ENCODE measurements at regions not wholly inside any gene's neighbourhood (a gene's known extent, or its start where the extent isn't known, plus 50 kb on each side); places are given as distances from the start of the nearest gene placed in this dataset.
A peak's percentile ranks its signal among the peaks of the same experiment; 100 is the strongest.
"Not testable (repeated sequence)": the region's sequence is repeated elsewhere in the genome, so short reads cannot be mapped to it uniquely, and the experiment has no call there.

DNA sequence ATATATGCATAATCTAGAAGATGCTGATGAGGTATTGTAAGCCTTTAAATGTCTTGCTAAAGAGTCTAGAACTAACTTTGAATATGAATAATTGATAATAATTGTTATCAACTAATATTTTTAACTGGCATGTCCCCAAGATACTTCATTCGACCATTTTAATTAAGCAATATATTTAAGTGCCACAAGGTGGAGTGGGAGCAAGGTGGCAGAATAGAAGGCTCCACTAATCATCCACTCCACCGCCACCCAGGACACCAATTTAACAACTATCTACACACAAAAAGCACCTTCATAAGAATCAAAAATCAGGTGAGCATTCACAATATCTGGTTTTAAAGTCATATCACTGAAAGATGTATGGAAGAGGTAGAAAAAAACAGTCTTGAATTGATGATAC, 409.6 kb downstream of the SEC23A start:
- no peak for DNase-seq

DNA sequence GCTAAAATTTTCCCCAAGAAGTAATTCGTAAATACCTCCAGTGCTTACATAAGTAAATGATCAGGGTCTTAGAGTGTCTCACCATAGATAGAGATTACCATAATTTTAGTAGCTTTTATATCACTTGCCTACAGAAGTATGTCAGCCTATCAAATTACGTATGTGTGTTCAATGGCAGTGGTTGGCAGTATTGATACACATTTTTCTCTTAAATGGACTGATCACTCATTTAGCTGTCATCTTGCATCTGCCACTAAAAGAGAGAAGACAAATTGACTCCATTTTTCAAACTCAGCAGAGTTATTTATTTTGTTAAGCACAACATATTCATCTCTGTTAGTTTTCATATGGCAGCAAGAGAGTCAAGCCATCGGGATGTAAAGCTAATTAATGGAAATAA, 413.1 kb upstream of the CLEC14A start:
- DNase-seq, result peak; percentile 17

DNA sequence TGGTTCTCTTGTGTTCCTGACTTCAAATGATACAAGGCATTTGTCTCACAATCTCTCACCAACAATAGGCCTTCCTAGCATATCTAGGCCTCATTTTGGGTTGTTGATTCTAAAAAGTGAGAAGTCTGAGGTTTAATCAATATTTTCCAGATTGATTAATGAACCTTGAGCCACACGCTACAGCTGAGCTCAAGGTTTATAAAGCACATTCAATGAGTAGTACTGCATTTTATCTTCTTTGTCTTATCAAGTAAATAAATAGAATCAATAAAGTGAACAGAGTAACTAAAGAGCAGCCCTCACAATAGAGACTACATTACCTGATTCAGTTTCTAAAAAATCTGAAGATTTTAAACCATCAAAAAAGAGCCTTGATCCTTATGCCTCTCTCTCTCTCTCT, 407.5 kb upstream of the CLEC14A start:
- no peak for DNase-seq

DNA sequence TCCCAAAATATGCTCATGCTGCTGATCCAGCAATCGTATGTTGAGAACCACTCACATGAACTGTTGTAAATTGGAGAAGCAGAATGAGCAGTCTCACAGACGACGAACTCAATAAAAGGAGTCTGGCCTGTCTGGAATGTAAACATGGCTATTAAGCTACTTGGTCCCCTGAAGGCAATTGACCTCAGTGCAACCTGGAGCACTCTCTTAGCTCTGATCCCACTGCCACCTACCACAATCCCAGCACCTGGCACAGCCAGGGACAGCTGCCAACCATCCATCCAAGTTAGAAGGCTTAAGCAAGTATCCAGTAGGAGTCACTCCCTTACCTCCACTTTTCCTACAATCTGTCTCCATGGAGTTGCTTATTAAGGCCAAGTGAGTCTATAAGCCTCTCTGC, 406.9 kb upstream of the CLEC14A start:
- DNase-seq, result peak; percentile 92

DNA sequence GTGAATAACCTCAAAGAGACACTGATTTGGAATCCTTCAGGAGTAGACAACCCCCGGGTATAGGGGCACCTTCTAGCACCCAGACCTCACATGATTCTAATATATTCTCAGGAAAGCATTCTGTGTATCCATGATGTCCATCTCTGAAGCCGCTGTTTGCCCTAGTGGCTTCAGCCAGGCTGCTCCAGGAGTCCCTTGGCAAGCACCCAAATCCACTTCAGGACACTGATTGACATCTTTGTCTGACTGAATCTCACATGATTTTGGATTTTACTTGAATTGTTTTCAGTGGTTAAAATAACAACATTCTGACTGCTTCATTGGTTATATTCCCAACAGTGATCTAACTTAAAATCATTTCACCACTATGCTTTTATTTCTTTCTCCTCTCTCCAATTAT, 390.5 kb upstream of the CLEC14A start:
- DNase-seq, result peak; percentile 17

DNA sequence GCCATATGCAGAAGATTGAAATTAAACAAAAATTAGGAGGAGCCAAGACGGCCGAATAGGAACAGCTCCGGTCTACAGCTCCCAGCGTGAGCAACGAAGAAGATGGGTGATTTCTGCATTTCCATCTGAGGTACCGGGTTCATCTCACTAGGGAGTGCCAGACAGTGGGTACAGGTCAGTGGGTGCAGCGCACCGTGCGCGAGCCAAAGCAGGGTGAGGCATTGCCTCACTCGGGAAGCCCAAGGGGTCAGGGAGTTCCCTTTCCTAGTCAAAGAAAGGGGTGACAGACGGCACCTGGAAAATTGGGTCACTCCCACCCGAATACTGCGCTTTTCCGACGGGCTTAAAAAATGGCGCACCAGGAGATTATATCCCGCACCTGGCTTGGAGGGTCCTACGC, 379.0 kb upstream of the CLEC14A start:
- not testable (repeated sequence) for DNase-seq

DNA sequence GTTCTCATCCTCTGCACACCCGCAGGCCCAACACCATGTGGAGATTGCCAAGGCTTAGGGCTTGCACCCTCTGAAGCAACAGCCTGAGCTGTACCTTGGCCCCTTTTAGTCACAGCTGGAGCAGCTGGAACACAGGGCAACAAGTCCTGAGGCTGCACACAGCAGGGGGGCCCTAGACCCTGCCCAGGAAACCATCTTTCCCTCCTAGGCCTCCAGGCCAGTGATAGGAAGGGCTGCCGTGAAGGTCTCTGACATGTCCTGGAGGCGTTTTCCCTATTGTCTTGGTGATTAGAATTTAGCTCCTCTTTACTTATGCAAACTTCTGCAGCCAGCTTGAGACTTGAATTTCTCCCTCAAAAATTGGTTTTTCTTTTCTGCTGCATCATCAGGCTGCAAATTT, 373.5 kb upstream of the CLEC14A start:
- no peak for DNase-seq

DNA sequence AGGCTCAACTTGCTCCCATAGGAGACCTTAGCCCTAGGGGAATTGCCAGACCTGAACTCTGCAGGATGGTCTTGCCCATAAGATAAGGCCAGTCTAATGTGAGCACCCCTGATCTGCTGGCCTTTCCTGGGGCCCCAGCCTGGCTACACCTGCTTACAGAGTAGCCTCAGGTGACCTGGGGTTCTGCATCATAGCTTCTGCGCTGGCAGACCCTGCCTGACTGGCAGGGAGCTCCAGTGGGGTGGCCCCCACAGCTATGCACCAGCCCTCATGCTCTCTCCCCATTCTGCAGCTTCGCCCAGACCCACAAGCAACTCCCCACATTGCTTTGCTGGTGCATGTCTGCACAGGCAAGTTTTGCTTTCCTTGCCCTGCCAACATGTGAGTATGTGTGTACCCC, 371.3 kb upstream of the CLEC14A start:
- DNase-seq, result no peak

DNA sequence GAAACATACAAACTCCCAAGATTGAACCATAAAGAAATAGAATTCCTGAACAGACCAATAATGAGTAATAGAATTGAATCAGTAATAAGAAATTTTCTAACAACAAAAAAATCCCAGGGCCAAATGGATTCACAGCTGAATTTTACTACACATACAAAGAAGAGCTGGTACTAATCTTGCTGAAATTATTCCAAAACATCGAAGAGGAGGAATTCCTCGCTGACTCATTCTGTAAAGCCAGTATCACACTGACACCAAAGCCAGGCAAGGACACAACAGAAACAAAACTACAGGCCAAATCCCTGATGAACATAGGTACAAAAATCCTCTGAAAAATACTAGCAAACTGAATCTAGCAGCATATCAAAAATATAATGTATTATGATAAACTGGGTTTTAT, 367.8 kb upstream of the CLEC14A start:
- no peak for DNase-seq

DNA sequence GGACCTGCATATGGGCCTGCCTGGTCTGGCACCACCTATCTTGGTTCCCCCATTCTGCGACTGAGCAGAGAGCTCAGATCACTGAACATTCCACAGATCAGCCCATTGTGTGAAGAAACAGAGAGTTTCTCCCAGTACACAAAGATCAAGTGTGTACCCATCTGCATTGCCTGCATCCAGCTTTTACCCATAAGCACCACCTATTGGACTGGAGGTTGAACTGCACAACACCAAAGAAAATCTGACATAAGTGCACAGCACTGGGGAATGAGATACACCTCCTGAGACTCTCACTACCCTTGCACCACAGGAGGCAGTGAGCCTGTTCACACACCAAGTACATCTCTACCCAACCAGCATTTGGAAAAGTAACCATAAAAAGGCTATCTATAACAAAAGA, 362.6 kb upstream of the CLEC14A start:
- peak; percentile 24 for DNase-seq

DNA sequence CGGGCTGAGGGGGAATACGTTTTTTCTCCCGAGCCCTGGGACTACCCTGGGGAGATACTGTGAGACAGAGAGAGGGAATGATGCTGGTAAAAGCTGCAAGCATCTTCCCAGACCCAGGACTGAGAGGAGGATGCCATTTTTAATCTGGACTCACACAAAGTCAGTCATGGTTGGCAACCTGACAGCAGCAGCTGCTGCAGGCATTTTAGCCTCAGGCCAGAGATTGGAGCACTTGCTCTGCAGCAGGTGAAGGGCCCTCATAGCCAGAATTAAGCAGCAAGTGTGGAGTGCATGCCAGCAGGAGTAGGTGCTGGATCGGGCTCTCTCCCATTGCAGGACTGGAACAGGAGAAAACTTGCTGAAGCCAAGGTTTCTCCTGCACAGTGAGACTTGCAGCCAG, 361.1 kb upstream of the CLEC14A start:
- peak; percentile 83 for DNase-seq

DNA sequence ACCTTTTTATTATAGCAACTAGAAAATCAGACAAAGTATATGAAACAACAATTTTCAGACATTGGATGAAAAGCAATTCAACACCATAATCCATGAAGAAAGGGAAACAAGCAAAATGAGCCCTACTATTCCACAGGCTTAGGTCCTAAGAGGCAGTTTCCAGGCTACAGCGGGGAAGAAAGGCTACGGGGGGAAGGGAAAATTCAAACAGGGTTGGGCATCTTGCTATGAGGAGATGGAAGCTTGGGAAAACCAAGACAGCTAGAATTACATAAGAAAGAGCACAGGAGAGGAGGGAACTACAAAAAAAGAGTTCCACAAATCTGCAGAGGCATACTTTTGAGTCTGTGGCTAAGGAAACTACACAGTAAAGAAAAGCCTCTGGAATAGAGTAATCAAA, 356.0 kb upstream of the CLEC14A start:
- DNase-seq, result no peak

DNA sequence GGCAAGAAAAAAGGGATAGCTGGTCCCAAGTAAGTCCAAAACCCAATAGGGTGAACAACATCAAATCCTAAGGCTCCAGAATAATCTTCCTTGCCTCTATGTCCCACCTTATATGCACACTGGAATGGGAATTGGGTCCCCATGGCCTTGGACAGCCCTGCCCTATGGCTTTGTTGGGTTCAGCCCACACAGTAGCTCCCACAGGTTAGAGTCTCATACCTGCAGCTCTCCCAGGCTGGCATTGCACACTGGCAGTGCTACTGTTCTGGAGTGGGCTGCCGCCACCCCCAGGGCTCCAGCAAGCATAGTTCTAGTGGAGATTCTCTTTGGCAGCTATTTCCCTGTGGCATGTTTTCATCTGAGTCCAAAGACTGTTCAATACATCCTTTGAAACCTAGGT, 352.4 kb upstream of the CLEC14A start:
- DNase-seq, result no peak

DNA sequence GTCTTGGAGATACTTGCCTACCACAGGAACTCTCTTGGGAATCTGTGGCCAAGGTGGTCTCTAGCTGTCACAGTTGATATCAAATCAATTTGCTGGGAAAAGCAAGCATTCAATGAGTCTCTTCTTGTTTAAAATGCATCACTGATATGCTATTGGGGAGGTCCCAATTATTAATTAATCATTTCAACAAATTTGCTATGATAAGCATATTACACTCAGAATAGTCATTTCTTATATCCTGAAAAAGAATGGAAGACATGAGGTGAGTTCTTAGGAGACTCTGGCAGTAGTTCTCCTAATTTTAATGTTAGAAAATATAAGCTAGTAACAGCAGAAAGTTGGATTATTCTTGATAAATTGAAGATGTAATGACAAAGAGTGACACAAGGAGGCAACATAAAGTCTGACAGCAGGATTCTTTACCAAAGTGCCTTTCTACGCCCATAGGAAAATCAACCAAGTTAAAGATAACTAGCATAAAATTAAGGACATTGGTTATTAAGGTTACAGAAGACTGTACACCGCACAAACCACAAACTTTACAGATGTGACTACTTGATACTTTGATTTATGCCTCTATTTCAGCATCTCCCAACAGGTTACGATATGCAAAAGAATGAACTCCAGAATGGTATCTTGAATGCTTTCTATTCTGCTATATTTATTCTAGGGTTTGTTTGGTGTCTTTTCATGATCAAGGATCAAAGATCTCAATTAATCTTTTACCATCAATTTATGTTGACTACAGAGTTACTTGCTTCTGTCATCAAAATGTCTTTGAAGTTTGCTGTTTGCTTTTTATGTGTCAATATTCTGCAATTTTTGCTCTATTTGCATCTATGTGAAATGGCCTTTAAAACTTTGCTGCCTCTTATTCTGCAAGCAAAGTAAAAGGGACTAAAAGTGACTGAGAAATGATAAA, 349.6 kb upstream of the CLEC14A start:
- DNase-seq, result peak; percentile 4

DNA sequence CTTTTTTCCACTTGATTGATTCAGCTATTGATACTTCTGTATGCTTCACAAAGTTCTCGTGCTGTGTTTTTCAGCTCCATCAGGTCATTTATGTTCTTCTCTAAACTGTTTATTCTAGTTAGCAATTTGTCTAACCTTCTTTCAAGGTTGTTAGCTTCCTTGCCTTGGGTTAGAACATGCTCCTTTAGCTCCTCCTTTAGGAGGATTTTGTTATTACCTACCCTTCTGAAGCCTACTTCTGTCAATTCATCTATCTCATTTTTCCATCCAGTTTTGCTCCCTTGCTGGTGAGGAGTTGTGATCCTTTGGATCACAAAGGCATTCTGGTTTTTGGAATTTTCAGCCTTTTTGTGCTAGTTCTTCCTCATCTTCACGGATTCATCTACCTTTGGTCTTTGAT, 344.7 kb upstream of the CLEC14A start:
- peak; percentile 33 for DNase-seq

DNA sequence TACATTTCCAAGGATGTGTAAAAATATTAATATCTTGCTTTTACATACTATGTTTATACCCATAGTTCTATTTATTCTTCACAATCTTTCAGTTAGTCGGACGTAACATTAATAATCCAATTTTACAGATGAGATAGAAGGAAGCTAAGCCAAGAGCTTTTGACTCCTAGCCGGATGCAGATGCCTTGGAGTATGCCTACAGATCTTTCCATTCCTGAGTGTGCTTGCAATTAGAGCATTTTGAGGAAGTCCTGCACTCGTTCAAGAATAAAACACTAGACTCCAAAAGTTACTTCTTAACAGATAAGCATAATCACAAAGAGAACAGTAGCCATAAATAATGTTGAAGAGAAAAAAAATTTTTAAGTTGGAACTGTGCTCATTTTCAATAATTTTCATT, 337.6 kb upstream of the CLEC14A start:
- DNase-seq, result no peak

DNA sequence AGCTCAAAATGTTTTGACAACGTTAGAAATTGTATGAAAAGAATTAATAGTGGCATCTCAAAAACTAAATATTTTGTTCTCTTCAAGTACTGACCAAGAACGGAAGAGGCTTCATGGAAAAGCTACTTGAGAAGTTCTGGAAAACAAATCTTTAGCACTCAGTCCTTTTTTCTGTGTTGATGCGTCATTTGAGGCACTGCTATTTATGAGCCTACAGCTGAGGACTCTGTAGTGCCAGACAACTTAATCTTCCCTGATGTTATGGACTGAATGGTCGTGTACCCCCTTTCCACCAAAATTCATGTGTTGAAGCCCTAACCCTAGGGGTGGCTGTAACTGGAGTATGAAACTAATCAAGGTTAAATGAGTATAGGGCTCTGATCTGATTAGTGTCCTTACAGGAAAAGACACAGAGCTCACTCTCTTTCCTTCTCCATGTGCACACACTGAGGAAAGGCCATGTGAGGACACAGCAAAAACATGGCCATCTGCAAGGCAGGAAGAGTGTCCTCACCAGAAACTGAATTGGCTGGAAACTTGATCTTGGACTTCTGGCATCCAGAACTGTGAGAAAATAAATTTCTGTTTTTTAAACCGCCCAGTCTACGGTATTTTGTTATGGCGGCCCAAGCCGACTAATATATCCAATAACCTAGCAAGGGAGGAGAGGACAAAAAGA, 337.0 kb upstream of the CLEC14A start:
- DNase-seq, result no peak

DNA sequence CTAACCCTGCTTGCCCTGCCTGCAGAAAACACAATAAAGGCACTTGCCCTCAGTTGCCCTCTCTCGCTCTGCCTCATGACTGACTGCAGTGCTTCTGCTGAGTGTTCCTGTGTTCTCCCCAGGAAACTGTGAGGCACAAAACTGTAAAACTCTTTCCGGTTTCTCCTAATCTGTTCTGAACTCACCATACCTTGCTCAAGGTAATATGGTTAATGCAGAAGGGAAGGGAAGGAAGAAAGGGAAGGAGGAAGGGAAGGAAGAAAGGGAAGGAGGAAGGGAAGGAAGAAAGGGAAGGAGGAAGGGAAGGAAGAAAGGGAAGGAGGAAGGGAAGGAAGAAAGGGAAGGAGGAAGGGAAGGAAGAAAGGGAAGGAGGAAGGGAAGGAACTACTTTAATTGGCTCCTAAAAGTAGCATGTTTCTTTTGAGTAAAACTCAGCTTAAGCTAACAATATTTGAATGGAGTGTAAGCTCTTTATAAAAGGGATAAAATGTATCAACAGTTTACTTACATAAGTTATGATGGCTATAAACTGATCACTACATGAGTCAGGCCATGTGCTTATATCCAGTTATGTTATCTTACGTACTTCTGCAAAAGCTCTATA, 334.0 kb upstream of the CLEC14A start:
- DNase-seq, result no peak

DNA sequence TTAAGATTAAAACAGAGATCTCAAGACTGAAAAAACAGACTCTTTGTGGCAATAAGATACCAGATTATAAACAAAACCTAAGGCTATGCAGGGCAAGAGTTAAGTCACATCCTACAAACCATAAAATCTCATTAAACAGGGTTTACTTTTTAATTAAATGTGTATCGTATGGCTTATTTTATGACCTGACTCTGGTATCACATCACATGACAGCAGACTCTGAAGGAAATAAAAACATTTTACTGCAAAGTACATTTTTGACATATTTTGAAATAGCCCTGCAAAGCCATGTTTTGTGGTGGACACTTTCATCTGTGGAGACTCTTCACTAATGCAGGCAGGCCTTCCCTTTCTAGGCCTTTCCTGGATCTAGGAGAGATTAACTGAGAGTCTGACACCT, 327.6 kb upstream of the CLEC14A start:
- no peak for DNase-seq

DNA sequence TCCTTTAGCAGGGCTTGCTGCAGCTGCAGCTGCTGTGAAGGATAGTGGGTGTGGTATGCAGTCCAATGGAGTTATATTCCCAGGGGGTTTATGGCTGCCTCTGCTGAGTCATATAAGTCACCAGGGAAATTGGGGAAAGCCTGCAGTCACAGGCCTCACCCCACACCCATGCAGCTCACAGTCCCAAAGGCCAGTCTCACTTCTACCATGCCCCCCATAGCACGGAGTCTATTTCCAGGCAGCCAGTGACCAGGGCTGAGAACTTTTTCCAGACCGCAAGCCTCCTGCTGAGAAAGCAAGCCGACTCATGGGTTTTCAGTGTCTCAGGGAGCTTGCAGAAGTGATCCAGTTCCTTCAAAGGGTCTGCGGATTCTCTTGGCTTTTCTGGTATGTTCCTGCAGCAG, 322.4 kb upstream of the CLEC14A start:
- peak; percentile 65 for DNase-seq

DNA sequence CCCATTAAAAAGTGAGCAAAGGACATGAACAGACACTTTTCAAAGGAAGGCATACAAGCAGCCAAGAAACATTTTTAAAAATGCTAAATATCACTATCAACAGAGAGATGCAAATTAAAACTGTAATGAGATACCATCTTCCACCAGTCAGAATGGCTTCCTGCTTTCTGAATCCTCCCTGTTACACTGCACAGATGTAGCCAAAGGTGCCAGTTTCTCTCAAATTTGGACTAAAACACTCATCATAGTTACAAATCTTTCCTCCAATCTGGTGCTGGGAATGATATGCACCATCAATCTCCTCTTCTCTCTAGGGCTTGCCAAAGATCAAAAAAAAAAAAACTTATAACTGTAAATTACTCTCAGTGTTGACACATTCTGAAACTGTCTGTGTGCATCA, 311.8 kb upstream of the CLEC14A start:
- DNase-seq, result no peak

DNA sequence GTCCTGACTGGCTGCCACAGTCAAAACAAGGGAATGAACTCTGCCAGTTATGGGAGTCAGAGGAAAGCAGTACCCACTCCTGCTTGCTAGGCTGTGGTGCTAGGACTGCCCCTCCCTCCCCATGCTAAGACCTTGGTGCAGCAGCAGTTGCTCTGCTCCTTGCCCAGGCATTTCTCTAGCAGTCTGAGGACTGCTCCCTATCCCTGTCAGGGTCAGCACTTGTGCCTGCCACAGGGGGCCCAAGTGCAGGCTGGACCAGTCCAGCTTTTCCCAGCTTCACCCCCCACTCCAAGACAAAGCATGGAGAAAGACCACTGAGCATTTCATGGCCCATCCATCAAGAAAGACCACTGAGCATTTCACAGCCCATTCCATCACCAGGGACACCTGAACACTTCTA, 305.8 kb upstream of the CLEC14A start:
- no peak for DNase-seq

DNA sequence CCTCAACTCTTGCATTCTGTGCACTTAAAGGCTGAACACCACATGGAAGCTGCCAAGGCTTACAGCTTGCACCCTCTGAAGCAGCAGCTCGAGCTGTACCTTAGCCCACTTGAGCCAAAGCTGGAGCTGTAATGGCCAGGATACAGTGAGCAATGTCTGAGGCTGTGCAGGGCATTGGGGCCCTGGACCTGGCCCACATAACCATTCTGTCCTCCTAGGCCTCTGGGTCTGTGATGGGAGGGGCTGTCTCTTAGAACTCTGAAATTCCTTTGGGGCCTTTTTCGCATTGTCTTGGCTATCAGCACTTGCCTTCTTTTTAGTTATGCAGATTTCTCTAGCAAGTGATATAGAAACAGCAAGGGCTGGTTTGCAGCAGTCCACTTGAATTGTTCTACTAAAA, 303.8 kb upstream of the CLEC14A start:
- DNase-seq, result no peak

DNA sequence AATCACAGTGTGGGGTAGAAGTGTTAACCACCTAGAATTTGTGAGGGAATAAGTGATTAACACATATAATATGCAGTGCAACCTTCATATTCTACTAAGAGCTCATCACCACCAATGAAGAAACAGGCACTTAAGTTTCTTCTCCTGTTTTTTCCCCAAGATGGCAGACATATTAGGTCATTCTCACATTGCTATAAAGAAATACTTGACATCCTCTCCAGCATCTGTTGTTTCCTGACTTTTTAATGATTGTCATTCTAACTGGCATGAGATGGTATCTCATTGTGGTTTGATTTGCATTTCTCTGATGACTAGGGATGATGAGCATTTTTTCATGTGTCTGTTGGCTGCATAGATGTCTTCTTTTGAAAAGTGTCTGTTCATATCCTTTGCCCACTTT, 301.5 kb upstream of the CLEC14A start:
- not testable (repeated sequence) for DNase-seq

Measured in NCI-H69 (cell line).